ENCODE measurements at regions not wholly inside any gene's neighbourhood (a gene's known extent, or its start where the extent isn't known, plus 50 kb on each side); places are given as distances from the start of the nearest gene placed in this dataset.

- CTCF ChIA-PET, result interaction anchor here (1.0 kb wide), 1 partner anchor 16 kb away, joined by 3 read pairs; no protein-coding TSS in a partner anchor
- DNase-seq (ENCODE audit: extremely low spot score), result no peak
- POLR2A ChIA-PET, result no interaction called here
- no peak for TF ChIP-seq CTCF (IDR thresholded peaks at IDR 0.05; ENCODE audit: control extremely low read depth, extremely low read depth, low read depth, missing control alignments)
These were observed 349.4 kb upstream of the SATB1 start for GRCh38 chr3:18774319-18775088.

- TF ChIP-seq CTCF (IDR thresholded peaks at IDR 0.05; ENCODE audit: control extremely low read depth, extremely low read depth, low read depth, missing control alignments), result no peak
- ChIA-PET CTCF (no interaction called here), POLR2A (no interaction called here)
- no peak for DNase-seq (ENCODE audit: extremely low spot score)
These were observed 347.7 kb upstream of the SATB1 start for GRCh38 chr3:18772699-18773305.

GRCh38 chr3:18771931-18772330, 346.8 kb upstream of the SATB1 start:
- TF ChIP-seq CTCF (IDR thresholded peaks at IDR 0.05; ENCODE audit: control extremely low read depth, extremely low read depth, low read depth, missing control alignments), result no peak
- CTCF ChIA-PET, result interaction anchor here (1.2 kb wide), 1 partner anchor 13 kb away, joined by 3 read pairs; no protein-coding TSS in a partner anchor
- no peak for DNase-seq (ENCODE audit: extremely low spot score)
- POLR2A ChIA-PET, result no interaction called here

- CTCF ChIA-PET, result interaction anchor here (1.2 kb wide), 1 partner anchor 12 kb away, joined by 3 read pairs; no protein-coding TSS in a partner anchor
These were observed 345.7 kb upstream of the SATB1 start for GRCh38 chr3:18770800-18771199.

GRCh38 chr3:18767756-18768303, 342.7 kb upstream of the SATB1 start:
- CTCF ChIA-PET, result interaction anchor here (1.9 kb wide), 1 partner anchor 9 kb away, joined by 3 read pairs; no protein-coding TSS in a partner anchor
- no peak for DNase-seq (ENCODE audit: extremely low spot score)
- POLR2A ChIA-PET, result no interaction called here
- TF ChIP-seq CTCF (IDR thresholded peaks at IDR 0.05; ENCODE audit: control extremely low read depth, extremely low read depth, low read depth, missing control alignments), result no peak

More at GRCh38 chr3:18770800-18771199, 345.7 kb upstream of the SATB1 start:
- POLR2A ChIA-PET, result no interaction called here
- TF ChIP-seq CTCF (IDR thresholded peaks at IDR 0.05; ENCODE audit: control extremely low read depth, extremely low read depth, low read depth, missing control alignments), result no peak
- no peak for DNase-seq (ENCODE audit: extremely low spot score)

GRCh38 chr3:18766974-18767373, 341.8 kb upstream of the SATB1 start:
- ChIA-PET CTCF (interaction anchor here (1.7 kb wide), 1 partner anchor 9 kb away, joined by 5 read pairs; no protein-coding TSS in a partner anchor), POLR2A (no interaction called here)
- no peak for TF ChIP-seq CTCF (IDR thresholded peaks at IDR 0.05; ENCODE audit: control extremely low read depth, extremely low read depth, low read depth, missing control alignments)
- no peak for DNase-seq (ENCODE audit: extremely low spot score)

All from GM10248 (cell line).